T47D (cell line): ENCODE measurements at regions not wholly inside any gene's neighbourhood (a gene's known extent, or its start where the extent isn't known, plus 50 kb on each side); places are given as distances from the start of the nearest gene placed in this dataset.

ENCODE experiments used
- DNase-seq, 2 experiments: peaks; one replicate each; pipeline versions ENCODE4 v3.0.0 to v3.0.0-alpha.2; 2011 to 2012; ENCODE audit warnings: low read depth in 1 of 2, low spot score in 1 of 2
- JUND ChIP-seq: IDR thresholded peaks from 2 replicates; pipeline ENCODE4 v1.6.1; 2012; ENCODE audit warnings: low read depth
- in situ Hi-C: cut with HindIII; loops from 2 replicates; pipeline ENCODE4 v1.10.0; 2016; ENCODE audit warnings: low sequenced_read_pairs, low pct_unique_long_range_greater_than_20kb

- no peak for TF ChIP-seq JUND
- in situ Hi-C loops: no loop called here
- DNase-seq: peak; percentile 12 to 51
These were observed 53.9 kb upstream of the KIAA1210 start for GRCh38 chrX:119181491-119181890.

- no peak for DNase-seq
- in situ Hi-C loops: no loop called here
- no peak for TF ChIP-seq JUND
These were observed 49.9 kb upstream of the PGRMC1 start for GRCh38 chrX:119186194-119186593.
